ENCODE measurements at regions not wholly inside any gene's neighbourhood (a gene's known extent, or its start where the extent isn't known, plus 50 kb on each side); places are given as distances from the start of the nearest gene placed in this dataset.
"Not testable (repeated sequence)": the region's sequence is repeated elsewhere in the genome, so short reads cannot be mapped to it uniquely, and the experiment has no call there.

- no peaks in the 10 kb centered on the region for H3K27me3 Mint-ChIP-seq
- H3K4me3 ChIP-seq (ENCODE audit: low read depth, low read length) = no peak overlapping the region
- ATAC-seq (ENCODE audit: low read depth in 2 of 2) (no peak), DNase-seq (no peak)
- H3K27ac Mint-ChIP-seq = no peak overlapping the region
- no peak overlapping the region for H3K4me3 Mint-ChIP-seq
- H3K27me3 ChIP-seq (ENCODE audit: control insufficient read depth, insufficient read depth, low read length) = no peaks in the 10 kb centered on the region
- no peaks in the 10 kb centered on the region for H3K4me1 ChIP-seq (ENCODE audit: control insufficient read depth, insufficient read depth, low read length, poor library complexity, severe bottlenecking)
- peaks cover 0 to 5% (median 0%) of the 10 kb centered on the region in 7 donors for H3K9me3 Mint-ChIP-seq
- H3K36me3 Mint-ChIP-seq = peaks cover 9% of the 10 kb centered on the region
- H3K27ac ChIP-seq (ENCODE audit: insufficient read depth, low read length, poor library complexity, severe bottlenecking) = no peak overlapping the region
- H3K36me3 ChIP-seq (ENCODE audit: control insufficient read depth, insufficient read depth, low read length) = no peaks in the 10 kb centered on the region
- no peaks in the 10 kb centered on the region for H3K9me3 ChIP-seq (ENCODE audit: control insufficient read depth in 2 of 2, low read length in 2 of 2)
- peaks cover 13 to 36% (median 16%) of the 10 kb centered on the region in 4 donors for H3K4me1 Mint-ChIP-seq
Observed at GRCh38 chrX:39264023-39264422, 462.8 kb downstream of the MID1IP1 start.

DNA sequence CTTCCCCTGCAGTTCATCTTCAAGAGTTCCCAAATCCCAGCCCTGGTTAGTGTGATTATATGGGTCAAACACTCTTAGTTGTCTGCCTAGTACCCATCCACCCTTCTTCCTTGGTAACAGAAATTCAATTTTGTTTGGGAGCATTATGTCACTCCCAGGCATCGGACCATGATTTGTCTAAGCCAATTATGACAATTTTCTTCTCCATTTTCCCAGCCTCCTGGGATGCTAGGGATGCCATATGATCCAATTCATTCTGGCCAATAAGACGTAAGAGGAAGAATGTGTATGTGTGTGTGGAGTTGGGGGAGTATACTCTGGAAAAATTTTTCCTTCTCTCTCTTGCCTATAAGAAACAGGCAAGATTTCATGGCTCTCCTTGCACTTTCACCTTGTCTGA, 465.9 kb downstream of the MID1IP1 start:
- H3K27ac ChIP-seq (ENCODE audit: insufficient read depth, low read length, poor library complexity, severe bottlenecking) = no peak overlapping the region
- peak overlapping the region in 1 of 3 donors; percentile 52 for H3K27ac Mint-ChIP-seq
- ATAC-seq (ENCODE audit: low read depth in 2 of 2) (no peak), DNase-seq (no peak)
- H3K27me3 Mint-ChIP-seq = no peaks in the 10 kb centered on the region
- H3K36me3 Mint-ChIP-seq = peaks cover 6% of the 10 kb centered on the region
- peaks cover 0 to 5% (median 2%) of the 10 kb centered on the region in 7 donors for H3K9me3 Mint-ChIP-seq
- peaks cover 4 to 30% (median 10%) of the 10 kb centered on the region in 4 donors for H3K4me1 Mint-ChIP-seq
- no peaks in the 10 kb centered on the region for H3K27me3 ChIP-seq (ENCODE audit: control insufficient read depth, insufficient read depth, low read length)
- H3K9me3 ChIP-seq (ENCODE audit: control insufficient read depth in 2 of 2, low read length in 2 of 2) = no peaks in the 10 kb centered on the region
- peak overlapping the region in 1 of 4 donors; percentile 63 for H3K4me3 Mint-ChIP-seq
- H3K4me3 ChIP-seq (ENCODE audit: low read depth, low read length) = no peak overlapping the region
- H3K36me3 ChIP-seq (ENCODE audit: control insufficient read depth, insufficient read depth, low read length) = no peaks in the 10 kb centered on the region
- H3K4me1 ChIP-seq (ENCODE audit: control insufficient read depth, insufficient read depth, low read length, poor library complexity, severe bottlenecking) = no peaks in the 10 kb centered on the region

DNA sequence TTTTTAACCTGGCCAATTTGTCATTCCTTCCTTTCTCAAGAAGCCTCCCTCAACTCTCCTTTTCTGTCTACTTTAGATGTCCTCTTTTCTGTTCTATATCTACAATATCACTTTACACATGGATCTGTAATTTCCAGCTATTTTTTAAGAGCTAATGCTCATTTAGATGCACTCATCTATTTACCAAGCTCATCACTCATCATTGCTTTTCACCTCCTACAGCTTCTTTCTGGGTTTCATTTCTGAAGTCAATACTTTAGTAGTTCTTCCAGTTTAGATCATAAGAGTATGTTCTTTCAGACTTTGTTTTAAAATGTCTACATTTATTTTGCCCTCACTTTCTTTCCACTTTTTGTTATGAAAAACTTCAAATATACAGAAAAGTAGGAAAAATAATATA, 466.9 kb downstream of the MID1IP1 start:
- Histone ChIP-seq H3K9me3 (ENCODE audit: control insufficient read depth in 2 of 2, low read length in 2 of 2) (no peaks in the 10 kb centered on the region), H3K4me1 (ENCODE audit: control insufficient read depth, insufficient read depth, low read length, poor library complexity, severe bottlenecking) (no peaks in the 10 kb centered on the region), H3K27ac (ENCODE audit: insufficient read depth, low read length, poor library complexity, severe bottlenecking) (no peak overlapping the region), H3K36me3 (ENCODE audit: control insufficient read depth, insufficient read depth, low read length) (no peaks in the 10 kb centered on the region), H3K27me3 (ENCODE audit: control insufficient read depth, insufficient read depth, low read length) (no peaks in the 10 kb centered on the region), H3K4me3 (ENCODE audit: low read depth, low read length) (no peak overlapping the region)
- no peak for ATAC-seq (ENCODE audit: low read depth in 2 of 2)
- H3K27me3 Mint-ChIP-seq = no peaks in the 10 kb centered on the region
- peaks cover 0 to 24% (median 10%) of the 10 kb centered on the region in 4 donors for H3K4me1 Mint-ChIP-seq
- H3K27ac Mint-ChIP-seq = peak overlapping the region in 2 of 3 donors; percentile 21 to 67
- no peak for DNase-seq
- H3K4me3 Mint-ChIP-seq = no peak overlapping the region
- peaks cover 0 to 5% (median 2%) of the 10 kb centered on the region in 7 donors for H3K9me3 Mint-ChIP-seq
- peaks cover 6% of the 10 kb centered on the region for H3K36me3 Mint-ChIP-seq

GRCh38 chrX:39275500-39276068, 474.3 kb downstream of the MID1IP1 start:
- Histone ChIP-seq H3K9me3 (ENCODE audit: control insufficient read depth in 2 of 2, low read length in 2 of 2) (no peaks in the 10 kb centered on the region), H3K27me3 (ENCODE audit: control insufficient read depth, insufficient read depth, low read length) (no peaks in the 10 kb centered on the region), H3K4me3 (ENCODE audit: low read depth, low read length) (no peak overlapping the region), H3K27ac (ENCODE audit: insufficient read depth, low read length, poor library complexity, severe bottlenecking) (no peak overlapping the region), H3K36me3 (ENCODE audit: control insufficient read depth, insufficient read depth, low read length) (no peaks in the 10 kb centered on the region), H3K4me1 (ENCODE audit: control insufficient read depth, insufficient read depth, low read length, poor library complexity, severe bottlenecking) (no peaks in the 10 kb centered on the region)
- DNase-seq = no peak
- Mint-ChIP-seq H3K9me3 (peaks cover 0 to 8% (median 0%) of the 10 kb centered on the region in 7 donors), H3K4me3 (no peak overlapping the region), H3K4me1 (peaks cover 0 to 2% (median under 1%) of the 10 kb centered on the region in 4 donors), H3K27ac (no peak overlapping the region), H3K27me3 (no peaks in the 10 kb centered on the region), H3K36me3 (peaks cover 5% of the 10 kb centered on the region)
- ATAC-seq (ENCODE audit: low read depth in 2 of 2) = no peak

- not testable (repeated sequence) for DNase-seq; H3K4me1 ChIP-seq (ENCODE audit: control insufficient read depth, insufficient read depth, low read length, poor library complexity, severe bottlenecking); H3K36me3 ChIP-seq (ENCODE audit: control insufficient read depth, insufficient read depth, low read length); H3K4me3 Mint-ChIP-seq; H3K27ac ChIP-seq (ENCODE audit: insufficient read depth, low read length, poor library complexity, severe bottlenecking); H3K4me1 Mint-ChIP-seq; H3K27me3 ChIP-seq (ENCODE audit: control insufficient read depth, insufficient read depth, low read length); H3K9me3 ChIP-seq (ENCODE audit: control insufficient read depth in 2 of 2, low read length in 2 of 2); ATAC-seq (ENCODE audit: low read depth in 2 of 2); H3K27me3 Mint-ChIP-seq; H3K4me3 ChIP-seq (ENCODE audit: low read depth, low read length); H3K27ac Mint-ChIP-seq
- Mint-ChIP-seq H3K9me3 (peaks cover 0 to 10% (median 0%) of the 10 kb centered on the region in 7 donors), H3K36me3 (peaks cover 13% of the 10 kb centered on the region)
Observed at GRCh38 chrX:39277685-39278390, 476.6 kb downstream of the MID1IP1 start.

DNA sequence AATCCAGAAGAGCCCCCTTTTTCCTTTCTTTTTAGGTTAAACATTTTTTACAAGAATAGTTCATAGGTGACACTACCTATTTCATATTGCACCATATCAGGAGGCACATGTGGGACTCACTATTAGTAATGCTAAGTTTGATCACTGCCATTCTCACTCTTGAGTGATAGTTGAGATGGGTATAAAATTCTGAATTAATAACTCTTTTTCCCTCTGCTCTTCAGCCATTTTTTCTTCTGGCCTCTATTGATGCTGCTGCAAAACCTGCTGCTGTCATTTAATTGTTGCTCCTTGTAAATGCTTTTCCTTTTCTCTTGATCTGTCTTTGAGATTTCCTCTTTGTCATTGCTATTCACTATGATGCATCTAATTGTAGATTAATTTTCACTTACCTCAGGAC, 482.0 kb downstream of the MID1IP1 start:
- Histone ChIP-seq H3K27me3 (ENCODE audit: control insufficient read depth, insufficient read depth, low read length) (no peaks in the 10 kb centered on the region), H3K36me3 (ENCODE audit: control insufficient read depth, insufficient read depth, low read length) (no peaks in the 10 kb centered on the region), H3K27ac (ENCODE audit: insufficient read depth, low read length, poor library complexity, severe bottlenecking) (no peak overlapping the region), H3K4me1 (ENCODE audit: control insufficient read depth, insufficient read depth, low read length, poor library complexity, severe bottlenecking) (no peaks in the 10 kb centered on the region), H3K9me3 (ENCODE audit: control insufficient read depth in 2 of 2, low read length in 2 of 2) (peaks cover 11 to 12% of the 10 kb centered on the region in 2 experiments), H3K4me3 (ENCODE audit: low read depth, low read length) (no peak overlapping the region)
- H3K27ac Mint-ChIP-seq = no peak overlapping the region
- no peaks in the 10 kb centered on the region for H3K27me3 Mint-ChIP-seq
- H3K9me3 Mint-ChIP-seq = peaks cover 2 to 23% (median 9%) of the 10 kb centered on the region in 7 donors
- ATAC-seq (ENCODE audit: low read depth in 2 of 2) = no peak
- H3K36me3 Mint-ChIP-seq = peaks cover 12% of the 10 kb centered on the region
- no peak overlapping the region for H3K4me3 Mint-ChIP-seq
- no peak for DNase-seq
- H3K4me1 Mint-ChIP-seq = peaks cover 0 to 5% (median 2%) of the 10 kb centered on the region in 4 donors

- Histone ChIP-seq H3K36me3 (ENCODE audit: control insufficient read depth, insufficient read depth, low read length) (no peaks in the 10 kb centered on the region), H3K4me1 (ENCODE audit: control insufficient read depth, insufficient read depth, low read length, poor library complexity, severe bottlenecking) (no peaks in the 10 kb centered on the region), H3K27ac (ENCODE audit: insufficient read depth, low read length, poor library complexity, severe bottlenecking) (no peak overlapping the region), H3K4me3 (ENCODE audit: low read depth, low read length) (no peak overlapping the region), H3K9me3 (ENCODE audit: control insufficient read depth in 2 of 2, low read length in 2 of 2) (peaks cover 6 to 8% of the 10 kb centered on the region in 2 experiments), H3K27me3 (ENCODE audit: control insufficient read depth, insufficient read depth, low read length) (no peaks in the 10 kb centered on the region)
- peaks cover 0 to 34% (median 7%) of the 10 kb centered on the region in 4 donors for H3K4me1 Mint-ChIP-seq
- peaks cover 5% of the 10 kb centered on the region for H3K36me3 Mint-ChIP-seq
- ATAC-seq (ENCODE audit: low read depth in 2 of 2) (no peak), DNase-seq (no peak)
- H3K9me3 Mint-ChIP-seq = peaks cover 0 to 10% (median 6%) of the 10 kb centered on the region in 7 donors
- no peak overlapping the region for H3K4me3 Mint-ChIP-seq
- peak overlapping the region in 1 of 3 donors; percentile 79 for H3K27ac Mint-ChIP-seq
- no peaks in the 10 kb centered on the region for H3K27me3 Mint-ChIP-seq
Observed at GRCh38 chrX:39288592-39288991, 487.3 kb downstream of the MID1IP1 start.

All from CD4-positive, CD25-positive, alpha-beta regulatory T cell (primary cell).